MM.1S (cell line): ENCODE measurements at regions not wholly inside any gene's neighbourhood (a gene's known extent, or its start where the extent isn't known, plus 50 kb on each side); places are given as distances from the start of the nearest gene placed in this dataset.

ENCODE experiments used
- EZH2 ChIP-seq: fragments of 300-600 bp; sonication (generic); optimal IDR thresholded peaks from 2 replicates; pipeline ENCODE3; 2017; ENCODE audit warnings: low read depth, mild to moderate bottlenecking, antibody characterized with exemption, low read length, mixed read lengths
- EZH2phosphoT487 ChIP-seq: fragments of 300-600 bp; sonication (generic); IDR thresholded peaks from 2 replicates; pipeline ENCODE4 v1.6.1; 2018; ENCODE audit warnings: antibody characterized with exemption, low read length
- TF ChIP-seq, protein P1 (sequence below): fragments of 300-600 bp; sonication (generic); IDR thresholded peaks from 2 replicates; pipeline ENCODE4 v1.5.1; 2016; ENCODE audit warnings: antibody characterized with exemption, low read length, mixed read lengths

DNA sequence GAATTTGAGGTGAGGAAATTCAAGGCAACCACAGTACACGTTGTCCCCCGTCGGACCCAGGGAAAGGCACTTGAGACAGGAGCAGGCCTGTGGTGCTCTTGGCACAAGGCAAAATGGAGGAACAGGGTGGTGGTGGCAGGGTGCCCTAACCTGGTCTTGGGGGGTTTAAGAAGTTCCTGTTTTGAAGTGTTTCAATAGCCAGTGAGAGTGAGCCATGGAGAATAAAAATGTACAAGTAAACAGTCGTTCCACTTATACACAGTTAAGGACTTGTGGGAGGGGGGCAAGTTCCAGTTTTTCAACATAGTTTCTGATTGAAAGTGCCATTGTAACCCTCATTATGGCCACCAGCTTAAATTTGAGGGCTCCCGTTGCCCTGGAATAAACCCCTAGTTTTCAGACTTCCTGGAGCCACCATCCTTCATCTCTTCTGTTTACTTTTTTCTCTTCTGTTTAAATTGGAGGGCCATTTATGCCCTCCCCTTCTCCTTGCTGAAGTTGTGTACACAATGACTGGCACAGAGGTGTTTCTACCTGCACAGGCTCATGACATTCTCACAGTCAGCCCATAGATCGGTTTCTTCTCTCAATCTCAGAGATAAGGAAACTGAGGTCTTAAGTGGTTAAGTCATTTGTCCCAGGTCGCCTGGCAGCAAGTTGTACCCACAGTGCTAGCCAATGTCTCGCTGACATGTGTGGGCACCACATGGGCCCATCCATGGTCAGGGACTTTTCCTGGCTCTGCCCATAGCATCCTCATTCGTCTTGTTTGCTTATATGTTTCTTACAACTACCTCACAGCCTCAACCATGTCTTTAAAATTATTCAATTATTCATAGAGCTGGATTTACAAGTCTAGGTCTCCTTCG lies 66.0 kb upstream of the ST3GAL5 start:
- TF ChIP-seq, protein P1, sequence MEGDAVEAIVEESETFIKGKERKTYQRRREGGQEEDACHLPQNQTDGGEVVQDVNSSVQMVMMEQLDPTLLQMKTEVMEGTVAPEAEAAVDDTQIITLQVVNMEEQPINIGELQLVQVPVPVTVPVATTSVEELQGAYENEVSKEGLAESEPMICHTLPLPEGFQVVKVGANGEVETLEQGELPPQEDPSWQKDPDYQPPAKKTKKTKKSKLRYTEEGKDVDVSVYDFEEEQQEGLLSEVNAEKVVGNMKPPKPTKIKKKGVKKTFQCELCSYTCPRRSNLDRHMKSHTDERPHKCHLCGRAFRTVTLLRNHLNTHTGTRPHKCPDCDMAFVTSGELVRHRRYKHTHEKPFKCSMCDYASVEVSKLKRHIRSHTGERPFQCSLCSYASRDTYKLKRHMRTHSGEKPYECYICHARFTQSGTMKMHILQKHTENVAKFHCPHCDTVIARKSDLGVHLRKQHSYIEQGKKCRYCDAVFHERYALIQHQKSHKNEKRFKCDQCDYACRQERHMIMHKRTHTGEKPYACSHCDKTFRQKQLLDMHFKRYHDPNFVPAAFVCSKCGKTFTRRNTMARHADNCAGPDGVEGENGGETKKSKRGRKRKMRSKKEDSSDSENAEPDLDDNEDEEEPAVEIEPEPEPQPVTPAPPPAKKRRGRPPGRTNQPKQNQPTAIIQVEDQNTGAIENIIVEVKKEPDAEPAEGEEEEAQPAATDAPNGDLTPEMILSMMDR: no peak
- no peak for TF ChIP-seq EZH2phosphoT487
- TF ChIP-seq EZH2: no peak
